ENCODE measurements at regions not wholly inside any gene's neighbourhood (a gene's known extent, or its start where the extent isn't known, plus 50 kb on each side); places are given as distances from the start of the nearest gene placed in this dataset.

GRCh38 chr3:161598639-161599038, 102.0 kb downstream of the OTOL1 start:
- TF ChIP-seq MTA3 (IDR thresholded peaks at IDR 0.05; ENCODE audit: borderline replicate concordance, low read length) (no peak), RAD21 (IDR thresholded peaks at IDR 0.05; ENCODE audit: insufficient read depth, low read depth, low read length) (no peak), PAX5 (IDR thresholded peaks at IDR 0.05; ENCODE audit: borderline replicate concordance, low read depth, low read length) (no peak)
